ENCODE measurements at regions not wholly inside any gene's neighbourhood (a gene's known extent, or its start where the extent isn't known, plus 50 kb on each side); places are given as distances from the start of the nearest gene placed in this dataset.

DNA sequence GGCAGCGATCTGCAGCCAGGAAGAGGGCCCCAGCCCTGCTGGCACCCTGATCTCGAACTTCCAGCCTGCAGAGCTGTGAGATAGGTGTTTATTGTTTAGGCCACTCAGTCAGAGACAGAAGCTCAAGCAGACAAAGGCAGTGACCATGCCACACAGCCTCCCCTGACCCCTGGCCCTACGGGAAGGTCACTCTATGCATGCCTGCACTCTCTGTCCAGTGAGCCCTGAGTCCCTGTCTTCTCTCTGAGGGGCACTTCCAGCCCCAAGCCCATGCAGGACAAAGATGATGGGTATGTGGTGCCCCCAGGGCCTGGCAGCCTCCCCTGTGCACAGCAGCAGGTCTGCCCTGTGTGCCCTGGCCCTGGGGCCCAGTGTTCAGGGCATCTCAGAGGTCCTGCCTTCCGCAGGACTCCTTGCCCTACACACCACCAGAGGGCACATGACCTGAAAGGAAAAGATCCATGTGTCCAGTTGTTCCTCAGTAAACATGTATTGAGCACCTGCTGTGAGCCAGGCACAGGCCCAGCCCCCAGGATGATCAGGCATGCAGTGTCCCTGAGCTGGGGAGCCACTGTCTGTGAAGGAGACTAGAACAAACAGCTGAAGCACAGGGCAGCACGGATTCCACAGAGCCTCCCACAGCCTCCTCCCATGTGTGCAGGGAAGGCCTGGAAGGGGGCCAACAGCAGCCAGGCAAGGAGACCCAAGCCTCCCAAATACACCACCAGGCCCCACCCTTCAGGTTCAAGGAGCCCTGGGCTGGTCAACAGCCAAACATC is 109.3 kb downstream of the ATPSCKMT start:
- in situ Hi-C loops (cut with HindIII; ENCODE audit: extremely low pct_ligation_motif_present, low pct_unique_long_range_greater_than_20kb) (loop anchor here (5.0 kb wide), 1 partner anchor 92 kb away; no protein-coding TSS in a partner anchor), intact Hi-C loops (cut with micrococcal nuclease; ENCODE audit: unreplicated experiment) (loop anchor here (1.0 kb wide), 1 partner anchor 93 kb away; no protein-coding TSS in a partner anchor)
- no peaks in the 10 kb centered on the region for H3K4me1 ChIP-seq (ENCODE audit: insufficient read depth, low read length)
- H3K4me3 ChIP-seq (replicated peaks in 1 of 3; ENCODE audit: insufficient read depth in 1 of 3, low read depth in 2 of 3, low read length in 3 of 3): no peak overlapping the region
- H3K36me3 ChIP-seq (replicated peaks in 1 of 2; ENCODE audit: control insufficient read depth in 1 of 2, insufficient read depth in 2 of 2, low read length in 2 of 2): no peaks in the 10 kb centered on the region
- no peak overlapping the region for H3K27ac ChIP-seq (ENCODE audit: extremely low read length, insufficient read depth, low read length)
- no TSS peak for BruUV-seq (replicated peaks)
- no peaks in the 10 kb centered on the region for H3K9me3 ChIP-seq (ENCODE audit: low read length)
- DNase-seq (ENCODE audit: low spot score): peak; percentile 35
- H2AFZ ChIP-seq (ENCODE audit: low read length): no peak overlapping the region
- ChIA-PET POLR2A (no interaction called here), CTCF (ENCODE audit: low intra/inter-chr PET ratio, low total read pairs) (interaction anchor here (0.8 kb wide), 1 partner anchor 93 kb away, joined by 3 read pairs; no protein-coding TSS in a partner anchor)
- H4K20me1 ChIP-seq (ENCODE audit: insufficient read depth, low read length): no peaks in the 10 kb centered on the region
- H3K79me2 ChIP-seq (ENCODE audit: insufficient read depth, low read length): no peaks in the 10 kb centered on the region
- WGBS (ENCODE audit: low lambda C conversion rate): 54% methylated on average over 2 of the region's 5 CpGs
- H3K4me2 ChIP-seq (ENCODE audit: low read depth, low read length): no peak overlapping the region
- no peak overlapping the region for H3K9ac ChIP-seq (ENCODE audit: insufficient read depth, low read depth, low read length)
- peak; percentile 98 for ATAC-seq
- H3K27me3 ChIP-seq (ENCODE audit: control insufficient read depth in 1 of 2, insufficient read depth in 2 of 2, low read length in 2 of 2): no peaks in the 10 kb centered on the region
- TF ChIP-seq FOXA1 (IDR thresholded peaks at IDR 0.05): no peak
- TF ChIP-seq FOXA1 (CRISPR knock-in tag; IDR thresholded peaks at IDR 0.05): peak; percentile 28; the same call in 1 of the 2 replicates
- TF ChIP-seq STAG1 (CRISPR knock-in tag; IDR thresholded peaks at IDR 0.05): peak; percentile 45
- no peak for TF ChIP-seq ELK4 (CRISPR knock-in tag; IDR thresholded peaks at IDR 0.05; ENCODE audit: borderline replicate concordance)
- TF ChIP-seq ZNF616 (CRISPR knock-in tag; IDR thresholded peaks at IDR 0.05; ENCODE audit: low read depth): no peak
- no peak for TF ChIP-seq JARID2 (CRISPR knock-in tag; IDR thresholded peaks at IDR 0.05; ENCODE audit: insufficient replicate concordance)
- TF ChIP-seq ZNF543 (CRISPR knock-in tag; IDR thresholded peaks at IDR 0.05): no peak
- TF ChIP-seq HHEX (CRISPR knock-in tag; IDR thresholded peaks at IDR 0.05): no peak
- peak; percentile 38; the same call in 1 of the 2 replicates for TF ChIP-seq SMC3 (IDR thresholded peaks at IDR 0.05; ENCODE audit: low read length)
- TF ChIP-seq ZBTB42 (CRISPR knock-in tag; IDR thresholded peaks at IDR 0.05): no peak
- TF ChIP-seq, protein P1, sequence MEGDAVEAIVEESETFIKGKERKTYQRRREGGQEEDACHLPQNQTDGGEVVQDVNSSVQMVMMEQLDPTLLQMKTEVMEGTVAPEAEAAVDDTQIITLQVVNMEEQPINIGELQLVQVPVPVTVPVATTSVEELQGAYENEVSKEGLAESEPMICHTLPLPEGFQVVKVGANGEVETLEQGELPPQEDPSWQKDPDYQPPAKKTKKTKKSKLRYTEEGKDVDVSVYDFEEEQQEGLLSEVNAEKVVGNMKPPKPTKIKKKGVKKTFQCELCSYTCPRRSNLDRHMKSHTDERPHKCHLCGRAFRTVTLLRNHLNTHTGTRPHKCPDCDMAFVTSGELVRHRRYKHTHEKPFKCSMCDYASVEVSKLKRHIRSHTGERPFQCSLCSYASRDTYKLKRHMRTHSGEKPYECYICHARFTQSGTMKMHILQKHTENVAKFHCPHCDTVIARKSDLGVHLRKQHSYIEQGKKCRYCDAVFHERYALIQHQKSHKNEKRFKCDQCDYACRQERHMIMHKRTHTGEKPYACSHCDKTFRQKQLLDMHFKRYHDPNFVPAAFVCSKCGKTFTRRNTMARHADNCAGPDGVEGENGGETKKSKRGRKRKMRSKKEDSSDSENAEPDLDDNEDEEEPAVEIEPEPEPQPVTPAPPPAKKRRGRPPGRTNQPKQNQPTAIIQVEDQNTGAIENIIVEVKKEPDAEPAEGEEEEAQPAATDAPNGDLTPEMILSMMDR (CRISPR knock-in tag; IDR thresholded peaks at IDR 0.05): peak; percentile 65
- TF ChIP-seq SIX1 (CRISPR knock-in tag; IDR thresholded peaks at IDR 0.05; ENCODE audit: borderline replicate concordance): no peak
- TF ChIP-seq MEIS2 (CRISPR knock-in tag; IDR thresholded peaks at IDR 0.05): no peak
- TF ChIP-seq ZKSCAN8 (CRISPR knock-in tag; IDR thresholded peaks at IDR 0.05; ENCODE audit: borderline replicate concordance): peak; percentile 95
- no peak for TF ChIP-seq ZNF562 (CRISPR knock-in tag; IDR thresholded peaks at IDR 0.05; ENCODE audit: borderline replicate concordance)
- FAIRE-seq: no peak
